H1 (cell line): ENCODE measurements at regions not wholly inside any gene's neighbourhood (a gene's known extent, or its start where the extent isn't known, plus 50 kb on each side); places are given as distances from the start of the nearest gene placed in this dataset.

Source experiments
- CTCF ChIA-PET: fragments of 300-600 bp; sonication (Branson Sonifier 250); formaldehyde crosslinking; loops from one replicate; lab custom pipeline; 2021; ENCODE audit not compliant: partially characterized antibody; lab: Charles Lee
- POLR2A ChIA-PET: fragments of 300-600 bp; sonication (Branson Sonifier 250); formaldehyde crosslinking; loops from one replicate; lab custom pipeline; 2021; ENCODE audit warnings: inconsistent platforms; ENCODE audit not compliant: partially characterized antibody; lab: Charles Lee
- DNase-seq, 2 experiments: peaks; one replicate each; pipeline versions ENCODE4 v3.0.0 to v3.0.0-alpha.2; 2010 to 2022; ENCODE audit warnings: low spot score in 2 of 2, low read depth in 1 of 2, mixed read lengths in 1 of 2
- FAIRE-seq: peaks from 2 replicates; lab custom pipeline; 2011; peaks lifted over from hg19 to GRCh38; lab: Jason Lieb, UNC
- H2AFZ ChIP-seq: 2 replicates; pipeline ENCODE4 v1.8.1; 2012; ENCODE audit warnings: low read length, inconsistent platforms
- H2AK5ac ChIP-seq: 2 replicates; pipeline ENCODE4 v1.6.1; 2013; ENCODE audit warnings: low read depth, low read length
- H2BK120ac ChIP-seq: replicated peaks from 2 replicates; pipeline ENCODE3; 2013; ENCODE audit warnings: low read depth, low read length, inconsistent platforms
- H2BK12ac ChIP-seq: 2 replicates; pipeline ENCODE4 v1.6.1; 2013; ENCODE audit warnings: low read depth, low read length
- H2BK15ac ChIP-seq: 2 replicates; pipeline ENCODE4 v1.6.1; 2013; ENCODE audit warnings: low read length
- H2BK20ac ChIP-seq: 2 replicates; pipeline ENCODE4 v1.6.1; 2013; ENCODE audit warnings: low read length
- H2BK5ac ChIP-seq: 2 replicates; pipeline ENCODE4 v1.6.1; 2013; ENCODE audit warnings: low read depth, low read length
- H3K14ac ChIP-seq: 2 replicates; pipeline ENCODE4 v1.6.1; 2013; ENCODE audit warnings: inconsistent platforms; ENCODE audit not compliant: insufficient read length
- H3K18ac ChIP-seq: 2 replicates; pipeline ENCODE4 v1.6.1; 2013; ENCODE audit warnings: low read length; ENCODE audit errors: extremely low read depth
- H3K23ac ChIP-seq: 2 replicates; pipeline ENCODE4 v1.6.1; 2013; ENCODE audit warnings: inconsistent platforms; ENCODE audit not compliant: insufficient read length
- H3K23me2 ChIP-seq: 2 replicates; pipeline ENCODE4 v1.6.1; 2013; ENCODE audit warnings: low read depth, low read length
- H3K27ac ChIP-seq: 2 replicates; pipeline ENCODE4 v1.6.1; 2011; ENCODE audit warnings: low read depth, low read length, inconsistent platforms
- H3K27me3 ChIP-seq, 4 experiments: replicated peaks in 1 of 4; 1 replicate in 1 of 4; 2 replicates in 3 of 4; pipeline versions ENCODE4 v1.6.1 to v1.8.1; 2011 to 2013; ENCODE audit warnings: low read length in 3 of 4, mild to moderate bottlenecking in 3 of 4, inconsistent platforms in 2 of 4, mixed read lengths in 2 of 4, moderate library complexity in 1 of 4; ENCODE audit not compliant: control insufficient read depth in 3 of 4, insufficient read depth in 3 of 4; ENCODE audit errors: extremely low read depth in 1 of 4
- H3K36me3 ChIP-seq, 4 experiments: 2 replicates each; pipeline versions ENCODE4 v1.6.1 to v1.8.1; 2011 to 2013; ENCODE audit warnings: mild to moderate bottlenecking in 4 of 4, low read length in 3 of 4, moderate library complexity in 2 of 4, control low read depth in 1 of 4, inconsistent platforms in 1 of 4; ENCODE audit not compliant: insufficient read depth in 4 of 4, control insufficient read depth in 2 of 4
- H3K4ac ChIP-seq: replicated peaks from 2 replicates; pipeline ENCODE3; 2013; ENCODE audit warnings: low read length, low read depth, mixed read lengths, inconsistent platforms; ENCODE audit not compliant: insufficient read length
- H3K4me1 ChIP-seq, 4 experiments: replicated peaks in 1 of 4; 1 replicate in 1 of 4; 2 replicates in 3 of 4; pipeline versions ENCODE4 v1.6.1 to v1.8.1; 2011 to 2013; ENCODE audit warnings: low read length in 3 of 4, inconsistent platforms in 2 of 4, mixed read lengths in 1 of 4; ENCODE audit not compliant: insufficient read depth in 4 of 4, control insufficient read depth in 3 of 4
- H3K4me2 ChIP-seq, 2 experiments: 2 replicates each; pipeline versions ENCODE4 v1.6.1 to v1.8.1; 2011 to 2013; ENCODE audit warnings: low read depth in 2 of 2, low read length in 2 of 2, control low read depth in 1 of 2, inconsistent platforms in 1 of 2, mild to moderate bottlenecking in 1 of 2; ENCODE audit not compliant: insufficient read depth in 1 of 2
- H3K4me3 ChIP-seq, 4 experiments: fragments of 200-600, 300-600 bp in 1 of 4; sonication (generic), shearing (Covaris generic), sonication (Bioruptor Twin) in 1 of 4; 2 replicates each; pipeline versions ENCODE4 v1.5.1 to v1.8.1; 2011 to 2016; ENCODE audit warnings: low read length in 4 of 4, low read depth in 3 of 4, control low read depth in 2 of 4, inconsistent platforms in 2 of 4, mild to moderate bottlenecking in 2 of 4, mixed read lengths in 1 of 4, moderate library complexity in 1 of 4; ENCODE audit not compliant: insufficient read depth in 2 of 4; ENCODE audit errors: extremely low read depth in 1 of 4
- H3K56ac ChIP-seq: replicated peaks from 2 replicates; pipeline ENCODE3; 2013; ENCODE audit warnings: low read depth, mild to moderate bottlenecking, mixed read lengths, low read length, inconsistent platforms; ENCODE audit not compliant: insufficient read length
- H3K79me1 ChIP-seq: 2 replicates; pipeline ENCODE4 v1.6.1; 2013; ENCODE audit warnings: low read depth, low read length, control low read depth
- H3K79me2 ChIP-seq, 2 experiments: 2 replicates each; pipeline versions ENCODE4 v1.6.1 to v1.8.1; 2012 to 2013; ENCODE audit warnings: low read length in 2 of 2, mild to moderate bottlenecking in 2 of 2, inconsistent platforms in 1 of 2; ENCODE audit not compliant: insufficient read depth in 2 of 2, control insufficient read depth in 1 of 2
- H3K9ac ChIP-seq, 4 experiments: replicated peaks in 1 of 4; 1 replicate in 1 of 4; 2 replicates in 3 of 4; pipeline versions ENCODE4 v1.6.1 to v1.8.1; 2011 to 2013; ENCODE audit warnings: low read depth in 3 of 4, low read length in 3 of 4, control low read depth in 2 of 4, mild to moderate bottlenecking in 2 of 4, moderate library complexity in 2 of 4, inconsistent platforms in 1 of 4; ENCODE audit errors: extremely low read depth in 1 of 4
- H3K9me3 ChIP-seq, 2 experiments: 2 replicates each; pipeline versions ENCODE4 v1.6.1 to v1.8.1; 2012 to 2013; ENCODE audit warnings: mild to moderate bottlenecking in 2 of 2, moderate library complexity in 2 of 2, control low read depth in 1 of 2, inconsistent platforms in 1 of 2, low read depth in 1 of 2, low read length in 1 of 2, mixed read lengths in 1 of 2; ENCODE audit not compliant: insufficient read depth in 2 of 2
- H4K20me1 ChIP-seq, 2 experiments: replicated peaks in 1 of 2; 2 replicates each; pipeline versions ENCODE3 to v1.8.1; 2011 to 2013; ENCODE audit warnings: inconsistent platforms in 2 of 2, low read length in 2 of 2, mild to moderate bottlenecking in 1 of 2; ENCODE audit not compliant: insufficient read depth in 2 of 2, control insufficient read depth in 1 of 2
- H4K5ac ChIP-seq: 2 replicates; pipeline ENCODE4 v1.6.1; 2013; ENCODE audit warnings: low read length, low read depth, mixed read lengths, inconsistent platforms; ENCODE audit not compliant: insufficient read length
- H4K8ac ChIP-seq: 2 replicates; pipeline ENCODE4 v1.8.0; 2013; ENCODE audit warnings: mild to moderate bottlenecking, moderate library complexity, low read length, inconsistent platforms; ENCODE audit not compliant: insufficient read depth; ENCODE audit errors: extremely low read depth
- H4K91ac ChIP-seq: replicated peaks from 2 replicates; pipeline ENCODE3; 2013; ENCODE audit warnings: low read length, mixed read lengths, inconsistent platforms; ENCODE audit not compliant: insufficient read length
- CHD2 ChIP-seq: IDR thresholded peaks from 2 replicates; pipeline ENCODE4 v1.6.1; 2012; ENCODE audit warnings: low read length, improper control_type of control experiment
- CREB1 ChIP-seq: IDR thresholded peaks from 2 replicates; pipeline ENCODE4 v1.6.1; 2012; ENCODE audit warnings: inconsistent platforms
- EZH2 ChIP-seq: fragments of 200-600 bp; sonication (generic); IDR thresholded peaks from 2 replicates; pipeline ENCODE4 v1.7.1; 2012; ENCODE audit warnings: low read depth, mild to moderate bottlenecking, moderate library complexity, low read length, inconsistent platforms; ENCODE audit not compliant: severe bottlenecking
- GTF2F1 ChIP-seq: IDR thresholded peaks from 2 replicates; pipeline ENCODE4 v1.6.1; 2012; ENCODE audit warnings: low read depth, low read length, improper control_type of control experiment, borderline replicate concordance
- NANOG ChIP-seq: IDR thresholded peaks from 2 replicates; pipeline ENCODE4 v1.6.1; 2011; ENCODE audit warnings: low read length, low read depth, mild to moderate bottlenecking, inconsistent platforms; ENCODE audit not compliant: insufficient read depth, poor library complexity, severe bottlenecking
- POU5F1 ChIP-seq: IDR thresholded peaks from 2 replicates; pipeline ENCODE4 v1.6.1; 2011; ENCODE audit warnings: low read depth, mild to moderate bottlenecking, low read length, moderate library complexity
- RAD21 ChIP-seq, 2 experiments: IDR thresholded peaks in 1 of 2; conservative IDR thresholded peaks in 1 of 2; 2 replicates each; pipeline ENCODE4 v1.6.1; 2011; ENCODE audit warnings: low read depth in 2 of 2, low read length in 2 of 2, improper control_type of control experiment in 1 of 2, inconsistent platforms in 1 of 2, mild to moderate bottlenecking in 1 of 2, moderate library complexity in 1 of 2
- SAP30 ChIP-seq: fragments of 300-600 bp; sonication (generic); IDR thresholded peaks from 2 replicates; pipeline ENCODE4 v1.7.1; 2012; ENCODE audit warnings: low read length, moderate library complexity, mild to moderate bottlenecking, inconsistent platforms; ENCODE audit not compliant: insufficient read depth, insufficient replicate concordance
- SIRT6 ChIP-seq: IDR thresholded peaks from one replicate; pipeline ENCODE4 v1.7.1; 2012; ENCODE audit warnings: low read length, inconsistent platforms
- SRF ChIP-seq: IDR thresholded peaks from 2 replicates; pipeline ENCODE4 v1.6.1; 2011; ENCODE audit warnings: mild to moderate bottlenecking, low read depth, low read length, moderate library complexity
- TCF12 ChIP-seq: IDR thresholded peaks from 2 replicates; pipeline ENCODE4 v1.6.1; 2011; ENCODE audit warnings: low read depth, mild to moderate bottlenecking, low read length
- WGBS, 2 experiments: shearing (Covaris generic) in 1 of 2; methylation state at CpG; one replicate each; pipeline versions ENCODE4 v1.1.6 to v1.1.7; 2013 to 2015; ENCODE audit warnings: low lambda C conversion rate in 2 of 2, mixed read lengths in 2 of 2, inconsistent platforms in 1 of 2, low coverage in 1 of 2, missing lambda C conversion rate in 1 of 2; ENCODE audit not compliant: insufficient replicate concordance in 2 of 2, insufficient coverage in 1 of 2, insufficient read length in 1 of 2; ENCODE audit errors: extremely low coverage in 1 of 2, missing lambda C conversion rate in 1 of 2; 5-methylcytosine and 5-hydroxymethylcytosine counted together
- TF ChIP-seq, protein P1 (sequence below): IDR thresholded peaks from 2 replicates; pipeline ENCODE4 v1.6.1; 2012; ENCODE audit warnings: low read length, inconsistent platforms
- TF ChIP-seq, protein P2 (sequence below): IDR thresholded peaks from 2 replicates; pipeline ENCODE4 v1.6.1; 2012; ENCODE audit warnings: inconsistent platforms

DNA sequence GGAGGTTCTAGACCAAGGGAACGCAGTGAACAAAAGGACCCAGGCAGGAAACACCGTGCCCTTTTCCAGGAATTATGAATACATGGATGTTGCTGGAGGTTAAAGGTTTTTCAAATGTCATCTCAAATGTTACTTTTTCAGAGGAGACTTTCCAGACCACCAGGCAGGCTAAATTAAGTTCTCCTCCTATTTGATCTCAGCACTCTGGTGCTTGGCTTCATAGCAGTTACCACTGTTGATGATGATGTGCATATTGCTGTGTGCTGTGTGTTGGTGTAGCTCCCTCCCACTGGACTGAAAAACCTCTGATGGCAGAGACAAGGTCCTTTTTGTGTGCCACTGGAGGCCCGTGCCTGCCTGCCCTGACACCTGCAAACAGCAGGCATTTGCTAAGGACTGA is 137.3 kb upstream of the PTPRM start:
- H2BK120ac ChIP-seq: no peak overlapping the region
- H3K56ac ChIP-seq: no peak overlapping the region
- no peaks in the 10 kb centered on the region for H3K27me3 ChIP-seq
- no peaks in the 10 kb centered on the region for H3K79me2 ChIP-seq
- no peak overlapping the region for H2AK5ac ChIP-seq
- H3K4me2 ChIP-seq: no peak overlapping the region
- no peak overlapping the region for H3K4ac ChIP-seq
- no peak overlapping the region for H3K18ac ChIP-seq
- ChIA-PET POLR2A (no interaction called here), CTCF (no interaction called here)
- no peaks in the 10 kb centered on the region for H3K23me2 ChIP-seq
- no peak overlapping the region for H3K9ac ChIP-seq
- H4K91ac ChIP-seq: no peak overlapping the region
- no peak overlapping the region for H3K27ac ChIP-seq
- no peak overlapping the region for H4K5ac ChIP-seq
- no peaks in the 10 kb centered on the region; a peak in 1 of 7 replicates for H3K4me1 ChIP-seq
- no peak overlapping the region for H4K8ac ChIP-seq
- H3K4me3 ChIP-seq: no peak overlapping the region
- H2BK5ac ChIP-seq: no peak overlapping the region
- H3K9me3 ChIP-seq: no peaks in the 10 kb centered on the region; a peak in 1 of 4 replicates
- no peak overlapping the region for H2AFZ ChIP-seq
- no peaks in the 10 kb centered on the region for H3K36me3 ChIP-seq
- no peak overlapping the region for H3K23ac ChIP-seq
- H4K20me1 ChIP-seq: no peaks in the 10 kb centered on the region
- H2BK15ac ChIP-seq: no peak overlapping the region
- H2BK12ac ChIP-seq: no peak overlapping the region
- no peak overlapping the region for H3K14ac ChIP-seq
- FAIRE-seq (no peak), DNase-seq (no peak)
- H3K79me1 ChIP-seq: no peaks in the 10 kb centered on the region; the same call in 1 of the 2 replicates
- no peak overlapping the region for H2BK20ac ChIP-seq
- WGBS, 2 experiments: 88% methylated on average over 3 of the region's 3 CpGs; no CpG with 5 or more reads in 1 of the 2 experiments
- TF ChIP-seq, protein P1, sequence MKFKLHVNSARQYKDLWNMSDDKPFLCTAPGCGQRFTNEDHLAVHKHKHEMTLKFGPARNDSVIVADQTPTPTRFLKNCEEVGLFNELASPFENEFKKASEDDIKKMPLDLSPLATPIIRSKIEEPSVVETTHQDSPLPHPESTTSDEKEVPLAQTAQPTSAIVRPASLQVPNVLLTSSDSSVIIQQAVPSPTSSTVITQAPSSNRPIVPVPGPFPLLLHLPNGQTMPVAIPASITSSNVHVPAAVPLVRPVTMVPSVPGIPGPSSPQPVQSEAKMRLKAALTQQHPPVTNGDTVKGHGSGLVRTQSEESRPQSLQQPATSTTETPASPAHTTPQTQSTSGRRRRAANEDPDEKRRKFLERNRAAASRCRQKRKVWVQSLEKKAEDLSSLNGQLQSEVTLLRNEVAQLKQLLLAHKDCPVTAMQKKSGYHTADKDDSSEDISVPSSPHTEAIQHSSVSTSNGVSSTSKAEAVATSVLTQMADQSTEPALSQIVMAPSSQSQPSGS: no peak
- TF ChIP-seq CHD2: no peak
- TF ChIP-seq SRF: no peak
- no peak for TF ChIP-seq CREB1
- TF ChIP-seq SAP30: no peak
- no peak for TF ChIP-seq NANOG
- no peak for TF ChIP-seq POU5F1
- no peak for TF ChIP-seq TCF12
- TF ChIP-seq SIRT6: no peak
- TF ChIP-seq, protein P2, sequence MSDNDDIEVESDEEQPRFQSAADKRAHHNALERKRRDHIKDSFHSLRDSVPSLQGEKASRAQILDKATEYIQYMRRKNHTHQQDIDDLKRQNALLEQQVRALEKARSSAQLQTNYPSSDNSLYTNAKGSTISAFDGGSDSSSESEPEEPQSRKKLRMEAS: no peak
- no peak for TF ChIP-seq RAD21 (IDR thresholded peaks at IDR 0.05 in 1 of 2, conservative IDR thresholded peaks at IDR 0.05 in 1 of 2; ENCODE audit: low read depth in 2 of 2, low read length in 2 of 2)
- TF ChIP-seq EZH2: no peak
- no peak for TF ChIP-seq GTF2F1
